Osteoblast (primary cell): ENCODE measurements at regions not wholly inside any gene's neighbourhood (a gene's known extent, or its start where the extent isn't known, plus 50 kb on each side); places are given as distances from the start of the nearest gene placed in this dataset. TPM values are rescaled to one million over a fixed set of nuclear protein-coding genes. Genes with fewer than 3 reads are reported as not detected.

Source experiments
- small RNA-seq: library from RNA; depleted of rRNA; stranded (forward); fragments of <200 nt; gene quantifications from one replicate; pipeline ENCODE3, GENCODE V24; 2012

Small RNAs in the stretch of these regions (small RNA-seq; reads per million reads assigned to genes)
- gene AL590004.1: not detected
